Fibroblast of lung (primary cell): ENCODE measurements at regions not wholly inside any gene's neighbourhood (a gene's known extent, or its start where the extent isn't known, plus 50 kb on each side); places are given as distances from the start of the nearest gene placed in this dataset.

ENCODE experiments used
- DNase-seq, 2 donors: peaks; one replicate each; pipeline versions ENCODE4 v3.0.0 to v3.0.0-alpha.2; 2010; ENCODE audit warnings: low read depth in 2 of 2
- H2AFZ ChIP-seq: 2 replicates; pipeline ENCODE4 v1.5.1; 2012; ENCODE audit warnings: low read length, control low read depth, inconsistent platforms
- H3K27ac ChIP-seq: 2 replicates; pipeline ENCODE4 v1.5.1; 2011; ENCODE audit warnings: low read length, control low read depth; ENCODE audit not compliant: insufficient read depth
- H3K27me3 ChIP-seq: 2 replicates; pipeline ENCODE4 v1.5.1; 2011; ENCODE audit warnings: mild to moderate bottlenecking, low read length; ENCODE audit not compliant: control insufficient read depth, insufficient read depth
- H3K36me3 ChIP-seq: 2 replicates; pipeline ENCODE4 v1.5.1; 2011; ENCODE audit warnings: low read length; ENCODE audit not compliant: control insufficient read depth, insufficient read depth
- H3K4me1 ChIP-seq: 2 replicates; pipeline ENCODE4 v1.5.1; 2011; ENCODE audit warnings: low read length; ENCODE audit not compliant: control insufficient read depth, insufficient read depth; ENCODE audit errors: extremely low read depth
- H3K4me2 ChIP-seq: 2 replicates; pipeline ENCODE4 v1.5.1; 2011; ENCODE audit warnings: low read length, control low read depth; ENCODE audit not compliant: insufficient read depth; ENCODE audit errors: extremely low read depth
- H3K4me3 ChIP-seq, 4 experiments: fragments of 200-600 bp in 1 of 4; sonication (generic) in 1 of 4; replicated peaks in 1 of 4; 2 replicates each; pipeline ENCODE4 v1.5.1; 2011 to 2016; ENCODE audit warnings: low read length in 4 of 4, low read depth in 3 of 4, mild to moderate bottlenecking in 3 of 4, control low read depth in 2 of 4, inconsistent platforms in 1 of 4, mixed read lengths in 1 of 4; ENCODE audit not compliant: insufficient read depth in 1 of 4; ENCODE audit errors: control extremely low read depth in 1 of 4
- H3K79me2 ChIP-seq: 2 replicates; pipeline ENCODE4 v1.5.1; 2012; ENCODE audit warnings: mild to moderate bottlenecking, low read length, inconsistent platforms; ENCODE audit not compliant: control insufficient read depth, insufficient read depth
- H3K9ac ChIP-seq: 2 replicates; pipeline ENCODE4 v1.5.1; 2011; ENCODE audit warnings: mild to moderate bottlenecking, low read length, control low read depth; ENCODE audit not compliant: insufficient read depth
- H3K9me3 ChIP-seq: 2 replicates; pipeline ENCODE4 v1.5.1; 2012; ENCODE audit warnings: low read depth, low read length; ENCODE audit not compliant: control insufficient read depth, insufficient read depth
- H4K20me1 ChIP-seq: 2 replicates; pipeline ENCODE4 v1.5.1; 2011; ENCODE audit warnings: low read length; ENCODE audit not compliant: control insufficient read depth, insufficient read depth; ENCODE audit errors: extremely low read depth
- CTCF ChIP-seq, 2 donors: IDR thresholded peaks in 1 of 2; conservative IDR thresholded peaks in 1 of 2; 1 replicate in 1 of 2; 2 replicates in 1 of 2; pipeline ENCODE4 v1.5.1; 2011 to 2012; ENCODE audit warnings: low read length in 2 of 2, control low read depth in 1 of 2, inconsistent platforms in 1 of 2, low read depth in 1 of 2, mild to moderate bottlenecking in 1 of 2
- EZH2 ChIP-seq: IDR thresholded peaks from 2 replicates; pipeline ENCODE4 v1.5.1; 2012; ENCODE audit warnings: low read length, control low read depth, mild to moderate bottlenecking; ENCODE audit errors: missing control alignments

GRCh38 chr22:22787786-22788459 lies 99.7 kb upstream of the IGLL5 start:
- no peaks in the 10 kb centered on the region for H4K20me1 ChIP-seq
- no peak overlapping the region for H2AFZ ChIP-seq
- no peak overlapping the region for H3K4me2 ChIP-seq
- no peaks in the 10 kb centered on the region for H3K27me3 ChIP-seq
- no peak overlapping the region for H3K9ac ChIP-seq
- no peaks in the 10 kb centered on the region for H3K36me3 ChIP-seq
- DNase-seq = peak; percentile 12 to 49
- no peaks in the 10 kb centered on the region for H3K4me1 ChIP-seq
- TF ChIP-seq CTCF (conservative IDR thresholded peaks at IDR 0.05 in 1 of 2, IDR thresholded peaks at IDR 0.05 in 1 of 2; ENCODE audit: low read depth in 1 of 2, low read length in 2 of 2) (peak; percentile 53 to 87), EZH2 (no peak)
- no peaks in the 10 kb centered on the region for H3K79me2 ChIP-seq
- no peak overlapping the region for H3K4me3 ChIP-seq
- no peaks in the 10 kb centered on the region for H3K9me3 ChIP-seq
- H3K27ac ChIP-seq = no peak overlapping the region

GRCh38 chr22:22788460-22789037 lies 99.1 kb upstream of the IGLL5 start:
- H3K9me3 ChIP-seq = no peaks in the 10 kb centered on the region
- no peaks in the 10 kb centered on the region for H3K36me3 ChIP-seq
- no peak overlapping the region for H3K4me2 ChIP-seq
- TF ChIP-seq CTCF (conservative IDR thresholded peaks at IDR 0.05 in 1 of 2, IDR thresholded peaks at IDR 0.05 in 1 of 2; ENCODE audit: low read depth in 1 of 2, low read length in 2 of 2) (no peak), EZH2 (no peak)
- no peaks in the 10 kb centered on the region for H3K79me2 ChIP-seq
- no peaks in the 10 kb centered on the region for H4K20me1 ChIP-seq
- H3K4me1 ChIP-seq = no peaks in the 10 kb centered on the region
- no peak overlapping the region for H3K4me3 ChIP-seq
- no peak overlapping the region for H3K9ac ChIP-seq
- DNase-seq = no peak
- H3K27me3 ChIP-seq = no peaks in the 10 kb centered on the region
- no peak overlapping the region for H2AFZ ChIP-seq
- no peak overlapping the region for H3K27ac ChIP-seq

- Histone ChIP-seq H3K4me3 (no peak overlapping the region), H2AFZ (no peak overlapping the region), H3K27me3 (no peaks in the 10 kb centered on the region), H3K9me3 (no peaks in the 10 kb centered on the region), H3K9ac (no peak overlapping the region), H3K27ac (no peak overlapping the region), H3K79me2 (no peaks in the 10 kb centered on the region), H3K36me3 (no peaks in the 10 kb centered on the region), H3K4me1 (no peaks in the 10 kb centered on the region), H4K20me1 (no peaks in the 10 kb centered on the region), H3K4me2 (no peak overlapping the region)
- TF ChIP-seq EZH2 = no peak
- no peak for TF ChIP-seq CTCF (conservative IDR thresholded peaks at IDR 0.05 in 1 of 2, IDR thresholded peaks at IDR 0.05 in 1 of 2; ENCODE audit: low read depth in 1 of 2, low read length in 2 of 2)
- no peak for DNase-seq
Observed at GRCh38 chr22:22789233-22789921, 98.2 kb upstream of the IGLL5 start.
